ENCODE measurements at regions not wholly inside any gene's neighbourhood (a gene's known extent, or its start where the extent isn't known, plus 50 kb on each side); places are given as distances from the start of the nearest gene placed in this dataset.

- H3K4me3 ChIP-seq (ENCODE audit: low read depth, low read length) = no peak overlapping the region
- TF ChIP-seq CTCF (IDR thresholded peaks at IDR 0.05; ENCODE audit: low read depth, low read length, missing control alignments) = no peak
- DNase-seq (ENCODE audit: low read depth) = no peak
Measured at GRCh38 chr5:117065161-117065560, 490.5 kb upstream of the SEMA6A start.

DNA sequence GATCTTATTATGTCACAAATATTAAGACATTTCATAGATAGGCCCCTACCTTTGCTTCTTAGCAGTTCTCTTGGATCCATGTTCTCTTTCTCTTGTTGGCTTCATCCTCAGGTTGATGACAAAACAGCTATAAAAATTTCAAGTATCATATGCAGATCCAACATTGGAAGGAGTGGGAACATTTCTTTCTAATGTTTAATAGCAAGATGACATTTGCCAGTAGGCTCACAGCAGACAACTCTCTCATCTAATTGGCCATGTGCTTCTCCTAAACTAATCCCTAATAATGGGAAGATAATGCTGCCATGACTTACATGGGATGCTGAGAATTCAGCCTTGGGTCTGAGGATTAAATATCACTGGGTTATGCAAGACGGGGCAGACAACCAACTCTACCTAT, 485.5 kb upstream of the SEMA6A start:
- no peak for TF ChIP-seq CTCF (IDR thresholded peaks at IDR 0.05; ENCODE audit: low read depth, low read length, missing control alignments)
- no peak for DNase-seq (ENCODE audit: low read depth)
- no peak overlapping the region for H3K4me3 ChIP-seq (ENCODE audit: low read depth, low read length)

- TF ChIP-seq CTCF (IDR thresholded peaks at IDR 0.05; ENCODE audit: low read depth, low read length, missing control alignments) = no peak
- no peak overlapping the region for H3K4me3 ChIP-seq (ENCODE audit: low read depth, low read length)
- DNase-seq (ENCODE audit: low read depth) = no peak
Measured at GRCh38 chr5:117058740-117059139, 484.1 kb upstream of the SEMA6A start.

DNA sequence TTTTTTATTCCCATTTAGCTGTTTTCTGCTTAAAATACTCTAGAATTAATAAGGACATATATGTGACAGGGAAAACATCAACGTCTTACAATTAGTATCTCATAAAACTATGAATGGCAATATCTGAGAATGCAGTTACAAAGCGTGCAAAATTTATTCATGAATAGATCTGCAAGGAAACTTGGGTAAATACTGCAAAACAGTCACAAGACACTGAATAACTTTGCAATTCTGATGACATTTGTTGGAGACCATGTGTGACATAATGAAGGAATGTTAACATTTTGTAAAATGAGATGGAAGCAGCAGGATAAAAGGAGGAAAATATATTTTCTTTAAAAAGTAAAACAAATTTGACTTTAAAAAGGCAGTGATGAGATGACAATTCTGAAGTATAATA, 480.9 kb upstream of the SEMA6A start:
- no peak for TF ChIP-seq CTCF (IDR thresholded peaks at IDR 0.05; ENCODE audit: low read depth, low read length, missing control alignments)
- H3K4me3 ChIP-seq (ENCODE audit: low read depth, low read length) = no peak overlapping the region
- no peak for DNase-seq (ENCODE audit: low read depth)

DNA sequence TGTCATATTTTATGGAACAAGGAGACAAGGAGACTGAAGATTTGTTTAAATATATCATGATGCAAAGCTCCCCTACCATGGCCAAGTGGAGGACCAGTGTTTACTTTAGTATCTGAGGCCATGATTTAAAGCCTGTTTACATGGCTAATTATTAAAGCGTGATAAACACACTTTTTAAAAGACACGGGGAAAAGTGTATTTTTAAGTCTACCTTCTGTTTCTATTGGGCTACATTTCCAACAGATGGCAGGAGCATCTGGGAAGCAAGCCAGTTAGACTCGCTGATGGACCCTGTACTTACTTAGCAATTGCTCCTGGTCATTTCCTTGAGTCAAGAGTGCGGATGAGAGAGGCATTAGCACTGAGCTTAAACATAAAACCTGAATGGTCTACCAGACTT, 480.3 kb upstream of the SEMA6A start:
- TF ChIP-seq CTCF (IDR thresholded peaks at IDR 0.05; ENCODE audit: low read depth, low read length, missing control alignments) = no peak
- no peak overlapping the region for H3K4me3 ChIP-seq (ENCODE audit: low read depth, low read length)
- DNase-seq (ENCODE audit: low read depth) = no peak

DNA sequence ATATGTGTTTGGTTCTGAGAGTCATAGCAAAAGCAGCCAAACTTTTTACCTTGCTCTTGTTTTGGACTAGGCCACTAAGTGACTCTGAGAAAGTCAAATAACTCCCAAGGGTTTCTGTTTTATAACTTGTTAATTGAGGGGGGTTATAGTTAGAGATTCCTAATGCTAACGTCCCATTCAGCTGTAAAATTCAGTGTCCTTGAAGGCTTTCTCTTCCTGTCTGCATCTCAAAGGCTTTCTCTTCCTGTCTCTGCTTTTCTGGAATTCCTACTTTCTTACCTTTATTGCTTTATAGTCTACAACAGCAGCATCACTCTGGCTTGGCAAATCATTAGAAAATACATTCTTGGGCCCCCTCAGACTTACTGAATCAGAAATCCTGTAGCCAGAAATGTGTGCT, 479.5 kb upstream of the SEMA6A start:
- no peak for TF ChIP-seq CTCF (IDR thresholded peaks at IDR 0.05; ENCODE audit: low read depth, low read length, missing control alignments)
- H3K4me3 ChIP-seq (ENCODE audit: low read depth, low read length) = no peak overlapping the region
- no peak for DNase-seq (ENCODE audit: low read depth)

DNA sequence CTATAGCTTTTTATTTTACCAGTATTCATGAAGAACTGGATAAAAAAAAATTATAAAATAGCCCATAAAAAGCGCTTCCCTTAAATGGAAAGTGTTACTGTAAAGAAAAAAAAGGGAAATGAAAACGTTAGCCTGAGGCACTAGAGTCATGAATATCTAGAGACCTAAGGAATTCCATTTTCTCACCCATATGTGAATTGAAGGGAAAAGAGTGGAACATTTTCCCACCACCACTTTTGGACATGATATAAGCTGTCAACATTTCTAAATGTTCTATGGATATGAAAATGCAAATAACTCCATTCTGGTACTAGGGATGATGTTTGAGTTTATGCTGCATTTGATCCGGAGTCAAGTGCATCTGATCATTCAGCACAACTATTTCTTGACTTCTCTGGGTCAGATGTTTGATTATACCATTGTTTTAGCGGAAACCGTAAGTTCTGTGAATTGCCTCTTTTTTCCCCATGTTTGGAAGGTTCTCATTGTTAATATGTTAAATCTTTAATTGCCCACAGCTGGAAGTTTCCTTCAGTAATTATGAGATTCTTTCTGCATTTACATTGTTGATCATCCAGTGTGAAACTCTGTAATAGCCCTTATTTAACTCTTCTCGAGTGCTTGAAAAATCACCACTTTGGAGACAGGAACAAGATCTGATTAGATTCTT, 467.4 kb upstream of the SEMA6A start:
- no peak for DNase-seq (ENCODE audit: low read depth)
- H3K4me3 ChIP-seq (ENCODE audit: low read depth, low read length) = no peak overlapping the region
- TF ChIP-seq CTCF (IDR thresholded peaks at IDR 0.05; ENCODE audit: low read depth, low read length, missing control alignments) = no peak
